ENCODE measurements at regions not wholly inside any gene's neighbourhood (a gene's known extent, or its start where the extent isn't known, plus 50 kb on each side); places are given as distances from the start of the nearest gene placed in this dataset.

DNA sequence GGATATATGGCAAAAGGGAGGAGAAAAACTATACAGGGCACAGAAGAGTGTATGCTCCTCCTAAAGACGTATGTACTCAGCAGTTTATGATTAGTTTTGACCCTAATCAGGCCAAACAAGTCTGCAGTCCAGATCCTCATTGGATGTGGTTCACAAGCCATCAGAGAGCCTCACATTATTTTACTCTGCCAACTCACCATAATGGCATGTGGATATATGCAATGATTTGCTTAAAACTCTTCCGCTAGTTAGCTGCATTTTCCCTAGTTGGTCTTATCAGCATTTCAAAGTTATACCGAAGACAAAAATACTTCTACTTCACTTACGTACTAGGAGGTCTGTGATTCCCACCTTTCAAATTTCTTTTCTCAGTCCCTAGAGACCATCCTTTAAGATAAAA is 198.4 kb downstream of the CMPK2 start:
- no peaks in the 10 kb centered on the region for H3K36me3 Mint-ChIP-seq
- H3K9me3 Mint-ChIP-seq: peaks cover 6% of the 10 kb centered on the region
- H3K27me3 Mint-ChIP-seq: peaks cover 3% of the 10 kb centered on the region
- no peak overlapping the region for H3K27ac Mint-ChIP-seq
- peaks cover 17% of the 10 kb centered on the region for H3K4me1 Mint-ChIP-seq (ENCODE audit: unreplicated experiment)
- H3K4me3 Mint-ChIP-seq: no peak overlapping the region
- TF ChIP-seq, protein P1, sequence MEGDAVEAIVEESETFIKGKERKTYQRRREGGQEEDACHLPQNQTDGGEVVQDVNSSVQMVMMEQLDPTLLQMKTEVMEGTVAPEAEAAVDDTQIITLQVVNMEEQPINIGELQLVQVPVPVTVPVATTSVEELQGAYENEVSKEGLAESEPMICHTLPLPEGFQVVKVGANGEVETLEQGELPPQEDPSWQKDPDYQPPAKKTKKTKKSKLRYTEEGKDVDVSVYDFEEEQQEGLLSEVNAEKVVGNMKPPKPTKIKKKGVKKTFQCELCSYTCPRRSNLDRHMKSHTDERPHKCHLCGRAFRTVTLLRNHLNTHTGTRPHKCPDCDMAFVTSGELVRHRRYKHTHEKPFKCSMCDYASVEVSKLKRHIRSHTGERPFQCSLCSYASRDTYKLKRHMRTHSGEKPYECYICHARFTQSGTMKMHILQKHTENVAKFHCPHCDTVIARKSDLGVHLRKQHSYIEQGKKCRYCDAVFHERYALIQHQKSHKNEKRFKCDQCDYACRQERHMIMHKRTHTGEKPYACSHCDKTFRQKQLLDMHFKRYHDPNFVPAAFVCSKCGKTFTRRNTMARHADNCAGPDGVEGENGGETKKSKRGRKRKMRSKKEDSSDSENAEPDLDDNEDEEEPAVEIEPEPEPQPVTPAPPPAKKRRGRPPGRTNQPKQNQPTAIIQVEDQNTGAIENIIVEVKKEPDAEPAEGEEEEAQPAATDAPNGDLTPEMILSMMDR (conservative IDR thresholded peaks at IDR 0.05): no peak
- DNase-seq (ENCODE audit: extremely low spot score, unreplicated experiment): no peak

DNA sequence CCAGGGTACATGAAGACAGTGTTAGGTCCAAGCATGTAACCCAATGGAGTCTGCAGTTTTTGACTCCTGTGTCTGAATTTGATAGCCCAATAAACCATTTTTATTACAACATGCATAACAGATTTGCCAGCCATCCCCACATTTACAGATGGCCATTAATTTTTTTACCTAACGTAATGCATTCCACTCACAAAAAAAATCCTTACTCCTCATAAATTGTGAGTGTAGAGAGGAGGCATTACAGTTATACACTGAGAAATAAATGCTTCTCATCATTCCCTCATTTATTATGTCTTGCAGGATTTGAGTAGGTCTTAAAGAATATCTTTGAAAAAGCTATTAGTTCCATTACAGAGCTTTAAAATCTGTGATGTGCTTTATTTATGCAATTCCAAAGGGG is 193.8 kb downstream of the CMPK2 start:
- Mint-ChIP-seq H3K4me1 (ENCODE audit: unreplicated experiment) (peaks cover 11% of the 10 kb centered on the region), H3K27me3 (no peaks in the 10 kb centered on the region), H3K4me3 (no peak overlapping the region), H3K36me3 (no peaks in the 10 kb centered on the region), H3K9me3 (no peaks in the 10 kb centered on the region), H3K27ac (no peak overlapping the region)
- no peak for DNase-seq (ENCODE audit: extremely low spot score, unreplicated experiment)
- TF ChIP-seq, protein P1 (conservative IDR thresholded peaks at IDR 0.05): no peak

DNA sequence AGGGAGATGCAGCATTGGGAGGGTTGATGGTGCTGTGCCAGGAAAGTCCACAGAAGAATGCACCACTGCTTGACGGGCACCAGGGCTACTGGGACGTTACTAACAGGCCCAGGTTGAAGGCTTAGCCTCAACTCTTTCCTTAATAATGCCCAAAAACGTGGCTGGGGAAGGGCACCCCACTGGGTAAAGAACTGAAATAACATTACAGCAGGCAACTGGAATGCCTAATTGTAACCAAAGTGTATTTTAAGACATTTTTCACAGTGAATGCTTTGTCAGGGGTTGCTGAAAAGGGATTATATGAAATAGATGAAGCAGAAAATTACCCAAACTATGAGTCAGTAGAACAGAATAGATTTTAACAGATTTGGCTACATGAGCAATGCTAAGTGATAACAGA is 191.3 kb downstream of the CMPK2 start:
- H3K4me3 Mint-ChIP-seq: no peak overlapping the region
- no peaks in the 10 kb centered on the region for H3K4me1 Mint-ChIP-seq (ENCODE audit: unreplicated experiment)
- H3K27ac Mint-ChIP-seq: no peak overlapping the region
- H3K36me3 Mint-ChIP-seq: no peaks in the 10 kb centered on the region
- no peaks in the 10 kb centered on the region for H3K9me3 Mint-ChIP-seq
- no peaks in the 10 kb centered on the region for H3K27me3 Mint-ChIP-seq
- TF ChIP-seq, protein P1 (conservative IDR thresholded peaks at IDR 0.05): no peak
- DNase-seq (ENCODE audit: extremely low spot score, unreplicated experiment): no peak

DNA sequence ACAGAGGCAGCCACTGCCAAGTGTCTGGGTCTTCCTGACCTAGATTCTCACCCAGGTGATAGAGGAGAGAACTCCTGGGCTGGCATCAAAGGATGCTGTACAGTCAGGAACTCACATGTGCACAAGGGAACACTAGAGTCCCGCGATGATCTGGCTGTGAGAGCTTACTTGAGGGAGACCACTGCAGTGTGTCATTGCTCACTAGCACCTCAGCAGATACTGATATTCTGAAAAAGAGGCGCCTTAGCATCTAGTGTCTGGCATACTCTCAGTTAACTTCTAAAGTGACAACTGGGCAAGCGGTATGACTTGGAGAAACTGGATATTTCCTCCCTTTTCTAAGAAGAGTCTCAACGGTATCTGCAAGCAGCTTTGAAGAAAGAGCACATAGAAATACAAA is 189.9 kb downstream of the CMPK2 start:
- Mint-ChIP-seq H3K27ac (no peak overlapping the region), H3K27me3 (no peaks in the 10 kb centered on the region), H3K4me3 (no peak overlapping the region), H3K36me3 (no peaks in the 10 kb centered on the region), H3K4me1 (ENCODE audit: unreplicated experiment) (no peaks in the 10 kb centered on the region), H3K9me3 (no peaks in the 10 kb centered on the region)
- no peak for DNase-seq (ENCODE audit: extremely low spot score, unreplicated experiment)
- TF ChIP-seq, protein P1 (conservative IDR thresholded peaks at IDR 0.05): no peak

DNA sequence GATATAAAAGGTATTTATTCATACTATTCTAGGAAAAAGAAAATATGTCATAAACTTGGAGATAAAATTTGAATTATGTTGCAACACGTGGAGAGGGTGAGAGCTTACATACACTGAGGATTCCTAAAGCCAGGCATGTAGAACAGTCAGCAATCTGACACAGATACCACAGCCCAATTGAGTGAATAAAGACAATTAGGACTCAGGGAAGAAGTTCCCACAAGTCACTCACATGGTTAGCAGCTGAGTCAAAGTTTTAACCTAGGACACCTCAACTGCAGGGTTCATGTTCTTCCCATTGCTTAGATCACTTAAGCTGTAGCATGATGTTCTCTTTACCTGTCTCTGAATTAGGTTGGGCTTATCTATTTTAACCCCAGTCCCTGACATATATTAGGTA is 189.5 kb downstream of the CMPK2 start:
- Mint-ChIP-seq H3K27me3 (no peaks in the 10 kb centered on the region), H3K36me3 (no peaks in the 10 kb centered on the region), H3K4me1 (ENCODE audit: unreplicated experiment) (no peaks in the 10 kb centered on the region), H3K27ac (no peak overlapping the region), H3K4me3 (no peak overlapping the region), H3K9me3 (no peaks in the 10 kb centered on the region)
- TF ChIP-seq, protein P1 (conservative IDR thresholded peaks at IDR 0.05): no peak
- DNase-seq (ENCODE audit: extremely low spot score, unreplicated experiment): no peak

DNA sequence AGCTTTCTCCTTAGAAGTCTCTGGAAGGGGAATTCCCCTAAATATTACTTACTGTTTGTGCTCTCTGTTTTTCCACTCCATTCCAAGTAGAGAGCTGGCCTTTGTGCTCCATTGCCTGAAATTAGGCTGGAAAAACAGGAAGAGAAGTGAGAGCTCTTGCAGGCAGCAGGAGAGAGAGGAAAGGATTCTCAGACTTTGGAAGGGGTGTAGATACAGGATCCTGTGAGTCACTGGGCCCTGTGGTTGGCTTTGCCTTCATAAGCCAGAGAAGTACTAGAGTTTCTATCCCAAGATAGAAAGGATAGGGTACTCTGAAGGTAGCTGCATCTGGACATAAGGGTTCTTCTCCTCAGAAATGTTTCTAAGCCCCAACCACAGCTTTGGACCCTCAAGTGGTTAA is 188.9 kb downstream of the CMPK2 start:
- TF ChIP-seq, protein P1 (conservative IDR thresholded peaks at IDR 0.05): no peak
- H3K27ac Mint-ChIP-seq: no peak overlapping the region
- DNase-seq (ENCODE audit: extremely low spot score, unreplicated experiment): no peak
- no peaks in the 10 kb centered on the region for H3K4me1 Mint-ChIP-seq (ENCODE audit: unreplicated experiment)
- no peaks in the 10 kb centered on the region for H3K27me3 Mint-ChIP-seq
- no peak overlapping the region for H3K4me3 Mint-ChIP-seq
- H3K36me3 Mint-ChIP-seq: no peaks in the 10 kb centered on the region
- H3K9me3 Mint-ChIP-seq: no peaks in the 10 kb centered on the region

All from type B pancreatic cell (in vitro differentiated cells).